HG03097 (cell line): ENCODE measurements at regions not wholly inside any gene's neighbourhood (a gene's known extent, or its start where the extent isn't known, plus 50 kb on each side); places are given as distances from the start of the nearest gene placed in this dataset.
"Not testable (repeated sequence)": the region's sequence is repeated elsewhere in the genome, so short reads cannot be mapped to it uniquely, and the experiment has no call there.

Experiments used
- ATAC-seq: cut with Tn5 transposase; IDR thresholded peaks from one replicate; pipeline ENCODE4 v1.9.1; 2021; ENCODE audit not compliant: unreplicated experiment, low FRiP score

- ATAC-seq = no peak
These were observed 274.8 kb upstream of the LYPLAL1 start for GRCh38 chr1:218898921-218899320.

GRCh38 chr1:218900615-218901014, 273.1 kb upstream of the LYPLAL1 start:
- ATAC-seq = no peak

- no peak for ATAC-seq
These were observed 269.3 kb upstream of the LYPLAL1 start for GRCh38 chr1:218904416-218904815.

- no peak for ATAC-seq
These were observed 257.0 kb upstream of the LYPLAL1 start for GRCh38 chr1:218916720-218917119.

GRCh38 chr1:218917656-218918055, 256.0 kb upstream of the LYPLAL1 start:
- no peak for ATAC-seq

- no peak for ATAC-seq
These were observed 247.9 kb upstream of the LYPLAL1 start for GRCh38 chr1:218925777-218926176.

GRCh38 chr1:218926631-218927030, 247.0 kb upstream of the LYPLAL1 start:
- no peak for ATAC-seq

GRCh38 chr1:218930000-218930399, 243.7 kb upstream of the LYPLAL1 start:
- no peak for ATAC-seq

GRCh38 chr1:218930472-218931241, 243.0 kb upstream of the LYPLAL1 start:
- ATAC-seq = no peak

GRCh38 chr1:218931324-218931723, 242.4 kb upstream of the LYPLAL1 start:
- ATAC-seq = no peak

GRCh38 chr1:218933513-218933912, 240.2 kb upstream of the LYPLAL1 start:
- ATAC-seq = no peak

- not testable (repeated sequence) for ATAC-seq
These were observed 238.3 kb upstream of the LYPLAL1 start for GRCh38 chr1:218935408-218935807.

GRCh38 chr1:218938259-218938658, 235.4 kb upstream of the LYPLAL1 start:
- ATAC-seq = no peak

- ATAC-seq = no peak
These were observed 234.6 kb upstream of the LYPLAL1 start for GRCh38 chr1:218939095-218939494.

GRCh38 chr1:218942431-218942830, 231.2 kb upstream of the LYPLAL1 start:
- no peak for ATAC-seq

GRCh38 chr1:218943371-218943770, 230.3 kb upstream of the LYPLAL1 start:
- no peak for ATAC-seq

GRCh38 chr1:218945050-218945449, 228.6 kb upstream of the LYPLAL1 start:
- ATAC-seq = no peak

- peak; percentile 56 for ATAC-seq
These were observed 227.5 kb upstream of the LYPLAL1 start for GRCh38 chr1:218946147-218946546.

GRCh38 chr1:218948446-218948845, 225.2 kb upstream of the LYPLAL1 start:
- no peak for ATAC-seq

GRCh38 chr1:218953386-218953785, 220.3 kb upstream of the LYPLAL1 start:
- ATAC-seq = no peak

GRCh38 chr1:218957971-218958370, 215.7 kb upstream of the LYPLAL1 start:
- no peak for ATAC-seq

GRCh38 chr1:218959784-218960183, 213.9 kb upstream of the LYPLAL1 start:
- no peak for ATAC-seq
